ENCODE measurements at regions not wholly inside any gene's neighbourhood (a gene's known extent, or its start where the extent isn't known, plus 50 kb on each side); places are given as distances from the start of the nearest gene placed in this dataset.

DNA sequence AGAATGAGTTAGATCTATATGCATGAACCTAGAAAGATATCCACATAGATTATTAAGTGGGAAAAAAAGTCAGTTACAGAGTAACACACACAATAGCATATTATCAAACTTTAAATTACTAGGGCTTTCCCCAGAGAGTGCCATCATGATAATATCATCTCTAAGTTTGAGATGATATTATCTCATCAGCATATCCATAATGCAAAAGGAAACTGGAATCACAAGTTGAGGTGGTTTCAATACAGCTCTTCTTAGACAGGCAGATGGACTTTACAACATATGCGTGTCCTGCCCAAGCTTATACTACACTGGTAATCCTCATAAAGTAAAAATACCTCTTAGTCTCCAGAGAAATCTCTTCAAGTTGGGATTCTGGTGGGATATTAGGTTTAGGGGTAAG is 236.2 kb upstream of the SERP2 start:
- no peak for TF ChIP-seq EZH2 (IDR thresholded peaks at IDR 0.05; ENCODE audit: low read depth, unreplicated experiment)
- no peak for TF ChIP-seq CTCF (conservative IDR thresholded peaks at IDR 0.05; ENCODE audit: low read depth in 2 of 2)
- no peak for TF ChIP-seq POLR2AphosphoS5 (IDR thresholded peaks at IDR 0.05; ENCODE audit: low read depth)
- TF ChIP-seq, protein P1, sequence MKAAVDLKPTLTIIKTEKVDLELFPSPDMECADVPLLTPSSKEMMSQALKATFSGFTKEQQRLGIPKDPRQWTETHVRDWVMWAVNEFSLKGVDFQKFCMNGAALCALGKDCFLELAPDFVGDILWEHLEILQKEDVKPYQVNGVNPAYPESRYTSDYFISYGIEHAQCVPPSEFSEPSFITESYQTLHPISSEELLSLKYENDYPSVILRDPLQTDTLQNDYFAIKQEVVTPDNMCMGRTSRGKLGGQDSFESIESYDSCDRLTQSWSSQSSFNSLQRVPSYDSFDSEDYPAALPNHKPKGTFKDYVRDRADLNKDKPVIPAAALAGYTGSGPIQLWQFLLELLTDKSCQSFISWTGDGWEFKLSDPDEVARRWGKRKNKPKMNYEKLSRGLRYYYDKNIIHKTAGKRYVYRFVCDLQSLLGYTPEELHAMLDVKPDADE (IDR thresholded peaks at IDR 0.05) = no peak
- no peak for TF ChIP-seq STAT1 (IDR thresholded peaks at IDR 0.05; ENCODE audit: unreplicated experiment)
- TF ChIP-seq, protein P2, sequence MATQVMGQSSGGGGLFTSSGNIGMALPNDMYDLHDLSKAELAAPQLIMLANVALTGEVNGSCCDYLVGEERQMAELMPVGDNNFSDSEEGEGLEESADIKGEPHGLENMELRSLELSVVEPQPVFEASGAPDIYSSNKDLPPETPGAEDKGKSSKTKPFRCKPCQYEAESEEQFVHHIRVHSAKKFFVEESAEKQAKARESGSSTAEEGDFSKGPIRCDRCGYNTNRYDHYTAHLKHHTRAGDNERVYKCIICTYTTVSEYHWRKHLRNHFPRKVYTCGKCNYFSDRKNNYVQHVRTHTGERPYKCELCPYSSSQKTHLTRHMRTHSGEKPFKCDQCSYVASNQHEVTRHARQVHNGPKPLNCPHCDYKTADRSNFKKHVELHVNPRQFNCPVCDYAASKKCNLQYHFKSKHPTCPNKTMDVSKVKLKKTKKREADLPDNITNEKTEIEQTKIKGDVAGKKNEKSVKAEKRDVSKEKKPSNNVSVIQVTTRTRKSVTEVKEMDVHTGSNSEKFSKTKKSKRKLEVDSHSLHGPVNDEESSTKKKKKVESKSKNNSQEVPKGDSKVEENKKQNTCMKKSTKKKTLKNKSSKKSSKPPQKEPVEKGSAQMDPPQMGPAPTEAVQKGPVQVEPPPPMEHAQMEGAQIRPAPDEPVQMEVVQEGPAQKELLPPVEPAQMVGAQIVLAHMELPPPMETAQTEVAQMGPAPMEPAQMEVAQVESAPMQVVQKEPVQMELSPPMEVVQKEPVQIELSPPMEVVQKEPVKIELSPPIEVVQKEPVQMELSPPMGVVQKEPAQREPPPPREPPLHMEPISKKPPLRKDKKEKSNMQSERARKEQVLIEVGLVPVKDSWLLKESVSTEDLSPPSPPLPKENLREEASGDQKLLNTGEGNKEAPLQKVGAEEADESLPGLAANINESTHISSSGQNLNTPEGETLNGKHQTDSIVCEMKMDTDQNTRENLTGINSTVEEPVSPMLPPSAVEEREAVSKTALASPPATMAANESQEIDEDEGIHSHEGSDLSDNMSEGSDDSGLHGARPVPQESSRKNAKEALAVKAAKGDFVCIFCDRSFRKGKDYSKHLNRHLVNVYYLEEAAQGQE (IDR thresholded peaks at IDR 0.05; ENCODE audit: unreplicated experiment) = no peak
